IMR-90 (cell line): ENCODE measurements at regions not wholly inside any gene's neighbourhood (a gene's known extent, or its start where the extent isn't known, plus 50 kb on each side); places are given as distances from the start of the nearest gene placed in this dataset.

Experiments used
- POLR2A ChIP-seq: IDR thresholded peaks from 2 replicates; pipeline ENCODE4 v1.6.1; 2012; ENCODE audit warnings: mild to moderate bottlenecking, low read depth, low read length
- RFX5 ChIP-seq: IDR thresholded peaks from 2 replicates; pipeline ENCODE4 v1.8.0; 2012; ENCODE audit warnings: low read depth, mild to moderate bottlenecking, low read length, moderate library complexity
- SMC3 ChIP-seq: fragments of 150-350 bp; IDR thresholded peaks from 2 replicates; pipeline ENCODE4 v1.6.1; 2016; ENCODE audit warnings: low read depth, mild to moderate bottlenecking, antibody characterized with exemption, low read length, moderate library complexity
- TF ChIP-seq, protein P1 (sequence below): conservative IDR thresholded peaks from 2 replicates; pipeline ENCODE4 v1.5.1; 2012; ENCODE audit warnings: mild to moderate bottlenecking, low read depth, low read length, improper control_type of control experiment

DNA sequence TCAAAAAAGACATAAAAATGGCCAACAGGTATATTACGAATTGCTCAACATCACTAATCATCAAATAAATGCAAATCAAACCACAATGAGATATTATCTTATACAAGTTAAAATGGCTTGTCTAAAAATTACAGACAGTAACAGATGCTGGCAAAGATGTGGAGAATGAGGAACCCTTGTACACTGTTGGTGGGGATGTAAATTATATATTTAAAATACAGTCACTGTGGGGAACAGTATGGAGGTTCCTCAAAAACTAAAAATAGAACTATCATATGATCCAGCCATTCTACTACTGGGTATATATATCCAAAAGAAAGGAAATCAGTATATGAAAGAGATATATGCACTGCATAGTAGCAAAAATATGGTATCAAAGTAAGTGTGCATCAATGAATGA, 1037.2 kb upstream of the B3GALT2 start:
- TF ChIP-seq POLR2A (no peak), SMC3 (no peak), RFX5 (no peak)
- TF ChIP-seq, protein P1, sequence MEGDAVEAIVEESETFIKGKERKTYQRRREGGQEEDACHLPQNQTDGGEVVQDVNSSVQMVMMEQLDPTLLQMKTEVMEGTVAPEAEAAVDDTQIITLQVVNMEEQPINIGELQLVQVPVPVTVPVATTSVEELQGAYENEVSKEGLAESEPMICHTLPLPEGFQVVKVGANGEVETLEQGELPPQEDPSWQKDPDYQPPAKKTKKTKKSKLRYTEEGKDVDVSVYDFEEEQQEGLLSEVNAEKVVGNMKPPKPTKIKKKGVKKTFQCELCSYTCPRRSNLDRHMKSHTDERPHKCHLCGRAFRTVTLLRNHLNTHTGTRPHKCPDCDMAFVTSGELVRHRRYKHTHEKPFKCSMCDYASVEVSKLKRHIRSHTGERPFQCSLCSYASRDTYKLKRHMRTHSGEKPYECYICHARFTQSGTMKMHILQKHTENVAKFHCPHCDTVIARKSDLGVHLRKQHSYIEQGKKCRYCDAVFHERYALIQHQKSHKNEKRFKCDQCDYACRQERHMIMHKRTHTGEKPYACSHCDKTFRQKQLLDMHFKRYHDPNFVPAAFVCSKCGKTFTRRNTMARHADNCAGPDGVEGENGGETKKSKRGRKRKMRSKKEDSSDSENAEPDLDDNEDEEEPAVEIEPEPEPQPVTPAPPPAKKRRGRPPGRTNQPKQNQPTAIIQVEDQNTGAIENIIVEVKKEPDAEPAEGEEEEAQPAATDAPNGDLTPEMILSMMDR: no peak
